ENCODE measurements at regions not wholly inside any gene's neighbourhood (a gene's known extent, or its start where the extent isn't known, plus 50 kb on each side); places are given as distances from the start of the nearest gene placed in this dataset.

DNA sequence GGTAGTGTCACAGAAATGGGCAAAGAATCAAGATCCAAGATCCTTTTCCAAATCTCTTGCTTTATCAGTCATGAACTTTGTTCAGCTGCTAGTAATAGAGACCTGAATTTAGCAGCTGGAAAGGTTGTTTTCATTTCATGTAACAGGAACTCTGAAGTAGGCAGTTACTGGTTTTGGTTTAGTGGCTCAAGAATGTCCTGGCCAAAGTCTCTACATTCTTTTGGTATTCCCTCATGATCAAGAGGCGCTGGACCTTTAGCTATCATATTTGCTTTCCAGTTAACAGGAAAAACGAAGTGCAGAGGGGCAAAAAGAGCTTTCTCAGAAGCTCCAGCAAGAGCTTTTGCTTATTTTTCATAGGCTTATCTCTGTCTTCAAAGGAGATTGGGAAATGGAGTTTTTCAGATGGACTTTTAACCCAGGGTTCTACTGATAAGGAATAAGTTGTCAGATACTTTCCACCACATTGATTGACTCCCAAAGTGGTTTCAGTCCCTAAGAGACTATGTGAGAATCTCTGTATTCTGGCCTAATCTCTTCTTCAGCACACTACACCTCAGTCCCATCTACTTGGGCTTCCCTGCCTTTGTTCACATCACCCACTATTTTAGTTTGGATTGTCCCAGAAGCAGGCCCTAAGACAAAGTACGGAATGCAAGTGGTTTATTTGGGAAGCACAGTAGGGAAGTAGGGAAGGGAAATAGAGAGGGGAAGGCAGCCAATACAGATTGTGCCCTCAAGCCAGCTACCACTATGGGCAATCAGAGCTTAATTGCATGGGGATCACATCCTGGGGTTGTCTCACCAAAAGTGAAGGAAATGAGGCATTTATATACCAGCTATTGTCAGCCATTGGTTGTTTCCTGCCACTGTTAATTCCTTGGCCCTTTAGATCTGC, 359.3 kb downstream of the LRRC70 start:
- no peak overlapping the region for H3K4me3 ChIP-seq (ENCODE audit: low read length)
- H3K9me3 ChIP-seq (ENCODE audit: control insufficient read depth, low read depth, low read length) = no peaks in the 10 kb centered on the region
- H3K27ac ChIP-seq (ENCODE audit: low read length) = no peak overlapping the region
- no peaks in the 10 kb centered on the region for H3K4me1 ChIP-seq (ENCODE audit: control insufficient read depth, low read depth, low read length)
- no peaks in the 10 kb centered on the region for H3K36me3 ChIP-seq (ENCODE audit: control insufficient read depth, low read depth, low read length)
- no peaks in the 10 kb centered on the region for H3K27me3 ChIP-seq (ENCODE audit: control insufficient read depth, insufficient read depth, low read length)
- H3K9ac ChIP-seq (ENCODE audit: low read length) = no peak overlapping the region

DNA sequence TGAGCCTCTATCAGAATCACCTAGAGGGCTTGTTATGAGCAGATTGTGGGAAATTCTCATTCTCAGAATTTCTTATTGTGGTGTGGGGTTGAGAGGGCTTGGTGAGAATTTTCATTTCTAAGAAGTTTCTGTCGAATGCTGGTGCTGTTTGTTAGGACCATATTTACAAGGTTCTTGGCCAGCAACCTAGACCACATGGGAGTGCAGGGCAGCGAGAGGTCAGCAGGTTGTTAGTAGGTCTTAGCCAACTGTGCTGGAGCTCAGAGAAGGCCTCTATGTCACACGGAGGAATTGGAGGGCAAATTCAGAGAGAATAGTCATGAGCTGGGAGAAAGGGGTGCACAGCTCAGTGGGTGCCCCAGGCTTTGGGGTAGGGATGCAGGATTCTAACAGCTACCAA, 357.0 kb downstream of the LRRC70 start:
- no peaks in the 10 kb centered on the region for H3K4me1 ChIP-seq (ENCODE audit: control insufficient read depth, low read depth, low read length)

DNA sequence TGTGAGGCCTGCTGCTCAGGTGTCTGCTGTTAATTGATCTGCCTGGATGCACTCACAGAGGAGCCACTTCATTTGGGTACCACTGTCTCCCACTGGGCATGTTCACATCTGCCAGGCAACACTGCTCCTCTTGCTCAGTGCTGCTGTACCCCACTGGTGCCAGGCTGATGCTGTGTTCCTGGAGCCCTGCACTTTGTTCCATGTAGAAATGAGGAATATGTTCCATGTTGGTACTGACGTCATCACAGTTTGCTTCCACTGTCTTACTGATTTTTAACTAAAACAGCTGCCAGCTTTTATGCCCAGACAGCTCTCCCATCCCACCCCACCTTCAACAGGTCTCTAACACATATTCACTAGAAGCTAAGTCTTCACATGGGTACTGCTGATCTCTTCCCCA, 355.7 kb downstream of the LRRC70 start:
- H3K9me3 ChIP-seq (ENCODE audit: control insufficient read depth, low read depth, low read length) = no peaks in the 10 kb centered on the region
- H3K27ac ChIP-seq (ENCODE audit: low read length) = no peak overlapping the region
- no peak overlapping the region for H3K4me3 ChIP-seq (ENCODE audit: low read length)
- H3K4me1 ChIP-seq (ENCODE audit: control insufficient read depth, low read depth, low read length) = no peaks in the 10 kb centered on the region
- no peak overlapping the region for H3K9ac ChIP-seq (ENCODE audit: low read length)
- H3K36me3 ChIP-seq (ENCODE audit: control insufficient read depth, low read depth, low read length) = no peaks in the 10 kb centered on the region
- H3K27me3 ChIP-seq (ENCODE audit: control insufficient read depth, insufficient read depth, low read length) = no peaks in the 10 kb centered on the region

More for the DNA sequence above, 357.0 kb downstream of the LRRC70 start:
- Histone ChIP-seq H3K27me3 (ENCODE audit: control insufficient read depth, insufficient read depth, low read length) (no peaks in the 10 kb centered on the region), H3K4me3 (ENCODE audit: low read length) (no peak overlapping the region), H3K9me3 (ENCODE audit: control insufficient read depth, low read depth, low read length) (no peaks in the 10 kb centered on the region), H3K27ac (ENCODE audit: low read length) (no peak overlapping the region), H3K36me3 (ENCODE audit: control insufficient read depth, low read depth, low read length) (no peaks in the 10 kb centered on the region), H3K9ac (ENCODE audit: low read length) (no peak overlapping the region)

GRCh38 chr5:62933261-62933660, 354.6 kb downstream of the LRRC70 start:
- no peak overlapping the region for H3K4me3 ChIP-seq (ENCODE audit: low read length)
- H3K4me1 ChIP-seq (ENCODE audit: control insufficient read depth, low read depth, low read length) = no peaks in the 10 kb centered on the region
- H3K36me3 ChIP-seq (ENCODE audit: control insufficient read depth, low read depth, low read length) = no peaks in the 10 kb centered on the region
- H3K9me3 ChIP-seq (ENCODE audit: control insufficient read depth, low read depth, low read length) = no peaks in the 10 kb centered on the region
- H3K27me3 ChIP-seq (ENCODE audit: control insufficient read depth, insufficient read depth, low read length) = no peaks in the 10 kb centered on the region
- no peak overlapping the region for H3K9ac ChIP-seq (ENCODE audit: low read length)
- H3K27ac ChIP-seq (ENCODE audit: low read length) = no peak overlapping the region

GRCh38 chr5:62931153-62931950, 352.7 kb downstream of the LRRC70 start:
- Histone ChIP-seq H3K27me3 (ENCODE audit: control insufficient read depth, insufficient read depth, low read length) (no peaks in the 10 kb centered on the region), H3K4me3 (ENCODE audit: low read length) (no peak overlapping the region), H3K27ac (ENCODE audit: low read length) (no peak overlapping the region), H3K36me3 (ENCODE audit: control insufficient read depth, low read depth, low read length) (no peaks in the 10 kb centered on the region), H3K9ac (ENCODE audit: low read length) (no peak overlapping the region), H3K4me1 (ENCODE audit: control insufficient read depth, low read depth, low read length) (no peaks in the 10 kb centered on the region), H3K9me3 (ENCODE audit: control insufficient read depth, low read depth, low read length) (no peaks in the 10 kb centered on the region)

DNA sequence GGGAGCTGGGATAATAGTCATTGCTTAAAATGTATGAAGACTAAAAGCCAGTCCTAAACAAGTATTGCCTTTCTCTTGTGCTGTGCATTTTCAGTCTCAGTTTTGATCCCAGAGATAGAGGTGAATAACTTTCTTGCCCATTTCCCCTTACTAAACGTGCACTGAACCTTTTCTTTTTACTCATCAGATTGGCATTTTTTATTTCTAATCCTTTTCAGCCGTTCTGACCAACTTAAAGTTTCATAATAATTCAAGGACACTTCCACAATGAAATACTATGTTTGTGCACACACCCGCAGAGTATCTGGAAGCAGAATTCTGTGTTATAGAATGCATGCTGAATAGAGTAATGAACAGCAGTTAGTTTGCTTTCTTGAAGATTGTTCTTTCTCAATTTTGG, 343.6 kb downstream of the LRRC70 start:
- no peaks in the 10 kb centered on the region for H3K27me3 ChIP-seq (ENCODE audit: control insufficient read depth, insufficient read depth, low read length)
- H3K27ac ChIP-seq (ENCODE audit: low read length) = no peak overlapping the region
- H3K36me3 ChIP-seq (ENCODE audit: control insufficient read depth, low read depth, low read length) = no peaks in the 10 kb centered on the region
- no peaks in the 10 kb centered on the region for H3K4me1 ChIP-seq (ENCODE audit: control insufficient read depth, low read depth, low read length)
- no peak overlapping the region for H3K4me3 ChIP-seq (ENCODE audit: low read length)
- no peaks in the 10 kb centered on the region for H3K9me3 ChIP-seq (ENCODE audit: control insufficient read depth, low read depth, low read length)
- H3K9ac ChIP-seq (ENCODE audit: low read length) = no peak overlapping the region

DNA sequence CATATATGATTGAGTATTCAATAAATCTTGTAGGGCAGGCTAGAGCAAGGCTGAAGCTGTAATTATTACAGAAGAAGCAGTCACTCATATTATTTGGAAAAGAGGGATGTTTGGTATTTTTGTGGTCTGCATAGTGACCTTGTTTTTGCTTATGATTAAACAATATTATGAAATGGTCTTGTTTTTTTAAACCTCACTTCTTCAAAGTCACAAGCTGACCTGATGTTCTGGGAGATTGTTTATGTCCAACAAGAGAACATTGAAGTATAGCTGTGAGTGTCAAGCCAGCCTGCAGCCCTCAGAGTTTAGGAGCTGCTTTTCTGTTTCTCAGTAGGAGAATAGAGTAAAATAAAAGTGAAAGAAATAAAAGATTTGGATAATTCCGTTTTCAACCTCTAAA, 342.2 kb downstream of the LRRC70 start:
- Histone ChIP-seq H3K4me3 (ENCODE audit: low read length) (no peak overlapping the region), H3K4me1 (ENCODE audit: control insufficient read depth, low read depth, low read length) (no peaks in the 10 kb centered on the region), H3K36me3 (ENCODE audit: control insufficient read depth, low read depth, low read length) (no peaks in the 10 kb centered on the region), H3K27me3 (ENCODE audit: control insufficient read depth, insufficient read depth, low read length) (no peaks in the 10 kb centered on the region), H3K9ac (ENCODE audit: low read length) (no peak overlapping the region), H3K27ac (ENCODE audit: low read length) (no peak overlapping the region), H3K9me3 (ENCODE audit: control insufficient read depth, low read depth, low read length) (no peaks in the 10 kb centered on the region)

DNA sequence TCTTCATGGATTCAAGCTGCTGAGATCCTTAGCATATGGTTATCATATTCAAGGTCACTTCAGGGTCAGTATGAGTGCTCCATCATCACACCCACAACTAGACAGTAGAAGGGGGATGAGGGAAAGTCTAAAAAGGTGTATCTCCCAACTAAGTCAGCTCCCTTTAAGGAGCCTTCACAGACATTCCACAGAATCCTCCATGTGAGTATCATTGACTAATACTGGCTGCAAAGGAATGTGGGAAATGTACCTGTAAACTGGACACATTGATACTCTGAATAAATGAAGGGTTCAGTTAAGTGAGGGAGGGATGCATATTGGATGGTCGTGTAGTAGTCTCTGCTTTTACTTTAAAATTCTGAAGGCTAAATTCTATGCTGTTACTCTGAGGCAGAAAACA, 330.7 kb downstream of the LRRC70 start:
- Histone ChIP-seq H3K9ac (ENCODE audit: low read length) (no peak overlapping the region), H3K9me3 (ENCODE audit: control insufficient read depth, low read depth, low read length) (peaks cover 5% of the 10 kb centered on the region), H3K27ac (ENCODE audit: low read length) (no peak overlapping the region), H3K4me3 (ENCODE audit: low read length) (no peak overlapping the region), H3K4me1 (ENCODE audit: control insufficient read depth, low read depth, low read length) (peaks cover 10% of the 10 kb centered on the region), H3K36me3 (ENCODE audit: control insufficient read depth, low read depth, low read length) (no peaks in the 10 kb centered on the region), H3K27me3 (ENCODE audit: control insufficient read depth, insufficient read depth, low read length) (no peaks in the 10 kb centered on the region)

DNA sequence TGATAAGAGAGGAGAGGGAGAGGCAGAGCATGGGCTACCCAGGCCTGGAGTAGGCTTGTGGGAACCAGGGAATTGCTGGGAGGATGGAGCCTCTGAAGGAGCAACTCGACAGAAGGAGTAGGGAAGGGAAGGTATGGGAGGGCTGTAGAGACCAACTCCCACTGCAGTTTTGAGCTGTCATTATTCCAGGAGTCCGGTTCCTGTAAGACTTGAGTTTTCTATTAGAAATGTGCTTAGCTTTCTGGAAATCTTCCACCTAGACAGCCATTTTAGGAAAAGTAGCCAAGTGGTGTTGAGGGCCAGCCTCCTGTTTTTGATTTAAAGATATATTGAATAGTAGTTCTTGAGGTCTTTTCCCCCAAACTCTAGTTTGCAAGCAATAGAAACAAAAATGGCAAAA, 323.5 kb downstream of the LRRC70 start:
- no peaks in the 10 kb centered on the region for H3K27me3 ChIP-seq (ENCODE audit: control insufficient read depth, insufficient read depth, low read length)
- H3K27ac ChIP-seq (ENCODE audit: low read length) = no peak overlapping the region
- no peaks in the 10 kb centered on the region for H3K9me3 ChIP-seq (ENCODE audit: control insufficient read depth, low read depth, low read length)
- H3K4me1 ChIP-seq (ENCODE audit: control insufficient read depth, low read depth, low read length) = no peaks in the 10 kb centered on the region
- H3K9ac ChIP-seq (ENCODE audit: low read length) = no peak overlapping the region
- no peaks in the 10 kb centered on the region for H3K36me3 ChIP-seq (ENCODE audit: control insufficient read depth, low read depth, low read length)
- H3K4me3 ChIP-seq (ENCODE audit: low read length) = no peak overlapping the region

GRCh38 chr5:62900976-62901375, 322.4 kb downstream of the LRRC70 start:
- Histone ChIP-seq H3K4me3 (ENCODE audit: low read length) (no peak overlapping the region), H3K36me3 (ENCODE audit: control insufficient read depth, low read depth, low read length) (no peaks in the 10 kb centered on the region), H3K27me3 (ENCODE audit: control insufficient read depth, insufficient read depth, low read length) (no peaks in the 10 kb centered on the region), H3K27ac (ENCODE audit: low read length) (no peak overlapping the region), H3K4me1 (ENCODE audit: control insufficient read depth, low read depth, low read length) (no peaks in the 10 kb centered on the region), H3K9me3 (ENCODE audit: control insufficient read depth, low read depth, low read length) (no peaks in the 10 kb centered on the region), H3K9ac (ENCODE audit: low read length) (no peak overlapping the region)

DNA sequence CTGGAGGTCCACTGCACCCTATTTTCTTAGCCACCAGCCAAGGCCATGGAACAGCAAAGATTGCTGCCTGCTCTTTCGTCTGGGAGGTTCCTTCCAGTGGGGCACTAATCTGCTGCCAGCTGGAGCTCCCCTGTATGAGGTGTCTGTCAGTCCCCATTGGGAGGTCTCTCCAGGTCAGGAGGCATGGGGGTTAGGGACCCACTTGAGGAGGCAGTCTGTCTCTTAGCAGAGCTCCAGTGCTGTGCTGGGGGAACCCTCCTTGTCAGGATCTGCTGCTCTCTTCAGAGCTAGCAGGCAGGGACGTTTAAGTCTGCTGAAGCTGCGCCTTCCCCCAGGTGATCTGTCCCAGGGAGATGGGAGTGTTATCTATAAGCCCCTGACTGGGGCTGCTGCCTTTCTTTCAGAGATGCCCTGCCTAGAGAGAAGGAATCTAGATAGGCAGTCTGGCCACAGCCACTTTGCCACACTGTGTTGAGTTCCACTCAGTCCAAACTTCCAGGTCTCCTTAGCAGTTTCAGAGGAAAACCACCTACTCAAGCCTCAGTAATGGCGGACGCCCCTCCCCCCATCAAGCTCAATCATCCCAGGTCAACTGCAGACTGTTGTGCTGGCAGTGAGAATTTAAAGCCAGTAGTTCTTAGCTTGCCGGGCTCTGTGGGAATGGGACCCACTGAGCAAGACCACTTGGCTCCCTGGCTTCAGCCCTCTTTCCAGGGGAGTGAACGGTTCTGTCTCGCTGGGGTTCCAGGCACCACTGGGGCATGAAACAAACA, 317.7 kb downstream of the LRRC70 start:
- H3K27ac ChIP-seq (ENCODE audit: low read length) = no peak overlapping the region
- no peaks in the 10 kb centered on the region for H3K36me3 ChIP-seq (ENCODE audit: control insufficient read depth, low read depth, low read length)
- no peaks in the 10 kb centered on the region for H3K27me3 ChIP-seq (ENCODE audit: control insufficient read depth, insufficient read depth, low read length)
- no peak overlapping the region for H3K4me3 ChIP-seq (ENCODE audit: low read length)
- H3K9ac ChIP-seq (ENCODE audit: low read length) = no peak overlapping the region
- H3K4me1 ChIP-seq (ENCODE audit: control insufficient read depth, low read depth, low read length) = no peaks in the 10 kb centered on the region
- no peaks in the 10 kb centered on the region for H3K9me3 ChIP-seq (ENCODE audit: control insufficient read depth, low read depth, low read length)

Measured in iPS-18a (cell line).